ENCODE measurements at regions not wholly inside any gene's neighbourhood (a gene's known extent, or its start where the extent isn't known, plus 50 kb on each side); places are given as distances from the start of the nearest gene placed in this dataset.

- TF ChIP-seq CTCF (IDR thresholded peaks at IDR 0.05) (no peak), EZH2phosphoT487 (IDR thresholded peaks at IDR 0.05) (no peak)
Observed at GRCh38 chr15:70385052-70385451, 287.3 kb upstream of the TLE3 start.
